ENCODE measurements at regions not wholly inside any gene's neighbourhood (a gene's known extent, or its start where the extent isn't known, plus 50 kb on each side); places are given as distances from the start of the nearest gene placed in this dataset.
A peak's percentile ranks its signal among the peaks of the same experiment; 100 is the strongest.

DNA sequence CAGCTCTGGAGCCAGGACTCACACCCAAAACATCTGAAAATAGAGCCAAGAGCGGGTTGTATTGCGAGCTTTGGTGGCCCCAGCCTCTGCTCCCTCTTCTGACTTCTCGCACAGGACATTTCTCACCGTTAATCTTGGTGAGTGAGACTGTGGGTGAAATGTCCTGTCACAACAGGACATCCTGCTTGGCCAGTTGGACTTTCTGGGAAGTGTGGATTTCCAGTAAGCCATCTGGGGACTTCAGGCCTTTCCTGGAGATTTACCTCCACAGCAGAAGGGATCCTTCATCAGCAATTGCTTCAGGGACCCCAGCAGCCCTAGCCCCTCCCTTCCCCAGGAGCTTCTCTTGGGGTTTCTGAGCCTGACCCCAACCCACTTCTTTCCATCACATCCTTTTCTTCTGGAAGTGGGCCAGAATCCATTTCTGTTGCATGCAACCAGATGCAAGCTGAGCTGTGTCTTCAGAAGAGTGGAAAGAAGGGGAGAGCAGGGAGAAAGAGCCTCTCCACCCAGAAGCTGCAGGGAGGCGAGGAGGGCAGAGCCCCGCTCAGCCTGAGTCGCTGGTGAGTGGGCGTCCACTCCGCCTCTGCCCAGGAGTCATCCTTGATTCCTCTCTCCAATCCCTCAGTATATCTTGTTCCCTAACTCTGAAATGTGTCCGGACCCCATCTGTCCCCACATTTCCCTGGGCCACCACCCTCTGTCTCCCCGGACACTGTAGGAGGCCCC is 50.3 kb upstream of the GADD45G start:
- Mint-ChIP-seq H3K36me3 (no peaks in the 10 kb centered on the region), H3K4me3 (no peak overlapping the region), H3K4me1 (peaks cover 24% of the 10 kb centered on the region), H3K27me3 (peaks cover 29% of the 10 kb centered on the region), H3K27ac (no peak overlapping the region), H3K9me3 (ENCODE audit: low read depth) (no peaks in the 10 kb centered on the region)
- no peak for DNase-seq
- ATAC-seq, result no peak
- CTCF ChIA-PET, result interaction anchor here (1.4 kb wide), 1 partner anchor 127 kb away, joined by 3 read pairs; no protein-coding TSS in a partner anchor

DNA sequence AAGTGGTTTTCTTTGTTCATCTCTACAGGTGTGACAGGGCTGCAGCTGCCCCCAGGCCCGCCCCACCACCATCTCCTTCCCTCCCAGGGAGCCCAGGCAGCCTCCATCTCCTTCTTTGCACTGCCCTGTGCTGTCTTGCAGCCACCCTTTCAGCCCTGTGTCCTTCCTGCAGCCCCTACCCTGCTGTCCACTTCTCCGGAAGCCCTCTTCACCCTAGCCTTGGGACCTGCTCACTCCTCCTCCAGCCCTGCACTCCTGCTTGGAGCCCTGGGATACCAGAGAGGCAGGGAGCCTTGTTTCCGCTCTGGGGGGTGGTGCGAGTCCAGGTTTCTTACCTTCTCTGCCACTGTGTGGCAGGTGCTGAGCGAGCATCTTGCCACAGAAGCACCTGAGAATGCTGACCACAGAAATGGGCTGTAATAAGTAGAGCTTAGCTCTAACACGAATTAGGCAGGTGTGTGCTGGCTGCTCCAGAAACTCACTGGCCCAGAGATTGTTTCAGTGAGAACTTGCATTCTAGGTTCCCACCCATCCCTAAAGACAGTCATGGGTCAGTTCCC is 51.3 kb upstream of the GADD45G start:
- ATAC-seq (no peak), DNase-seq (no peak)
- Mint-ChIP-seq H3K27me3 (peaks cover 24% of the 10 kb centered on the region), H3K27ac (no peak overlapping the region), H3K9me3 (ENCODE audit: low read depth) (no peaks in the 10 kb centered on the region), H3K4me3 (no peak overlapping the region), H3K36me3 (no peaks in the 10 kb centered on the region), H3K4me1 (peaks cover 32% of the 10 kb centered on the region)
- CTCF ChIA-PET, result no interaction called here

DNA sequence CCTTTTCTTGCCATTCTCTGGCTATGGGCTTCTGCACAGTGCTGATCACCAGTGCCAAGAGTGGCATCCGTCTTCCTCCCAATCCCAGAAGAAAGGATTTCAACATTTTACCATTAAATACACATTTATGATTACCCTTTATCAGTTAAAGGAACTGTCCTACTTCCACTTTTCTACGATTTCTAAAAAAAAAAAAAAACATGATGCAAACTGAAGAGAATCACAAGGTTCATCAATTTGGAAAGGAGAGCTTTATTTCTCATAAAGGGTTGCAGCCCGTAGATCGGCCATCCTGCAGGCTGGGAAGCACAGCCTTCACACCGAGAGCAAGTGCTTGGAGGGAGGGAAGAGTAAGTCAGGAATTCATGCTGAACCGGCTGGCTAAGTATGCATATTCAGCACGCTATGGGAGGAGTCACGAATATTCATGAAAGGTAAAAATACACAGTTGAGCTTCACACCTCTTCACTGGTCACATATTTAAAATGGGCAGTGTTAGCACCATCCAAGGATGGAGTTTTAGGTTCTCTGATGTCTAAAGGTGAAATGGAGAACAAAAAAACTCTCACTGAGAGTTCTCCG is 52.5 kb upstream of the SEMA4D start:
- H3K4me3 Mint-ChIP-seq, result no peak overlapping the region
- H3K36me3 Mint-ChIP-seq, result peaks cover 11% of the 10 kb centered on the region
- peaks cover 7% of the 10 kb centered on the region for H3K9me3 Mint-ChIP-seq (ENCODE audit: low read depth)
- ATAC-seq (no peak), DNase-seq (no peak)
- CTCF ChIA-PET, result interaction anchor here (0.7 to 4.8 kb wide), 15 partner anchors 10 to 462 kb away, joined by 3 to 74 read pairs (median 11); partner anchors contain the start of gene SECISBP2
- H3K27me3 Mint-ChIP-seq, result peaks cover 19% of the 10 kb centered on the region
- H3K4me1 Mint-ChIP-seq, result peaks cover 22% of the 10 kb centered on the region
- no peak overlapping the region for H3K27ac Mint-ChIP-seq

DNA sequence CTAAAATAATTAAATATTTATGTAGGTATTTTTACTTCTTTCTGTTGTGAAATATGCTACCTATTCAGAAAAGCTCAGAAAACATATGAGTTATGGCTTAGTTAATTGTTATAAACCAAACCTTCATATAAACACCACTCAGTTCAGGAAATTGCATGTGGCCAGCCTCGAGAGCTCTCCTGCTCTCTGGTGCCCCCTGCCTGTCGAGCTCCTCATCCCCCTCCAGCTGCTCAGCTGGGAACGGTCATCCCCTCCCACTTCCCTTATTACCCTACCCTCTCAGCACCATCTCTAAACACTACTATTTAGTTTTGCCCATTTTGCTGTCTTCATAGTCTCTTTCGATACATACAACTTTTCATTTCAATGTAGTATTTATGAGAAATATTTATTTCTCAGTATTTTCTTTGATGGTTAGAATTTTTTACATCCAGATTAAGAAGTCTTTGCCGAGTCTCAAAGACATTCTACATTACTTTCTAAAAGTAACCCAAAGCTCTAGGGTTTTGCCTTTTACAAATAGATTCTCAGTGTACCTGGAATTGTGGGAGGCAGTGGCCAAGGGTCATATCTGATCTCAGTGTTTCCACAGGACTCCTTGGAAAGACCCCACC is 51.2 kb upstream of the SEMA4D start:
- Mint-ChIP-seq H3K9me3 (ENCODE audit: low read depth) (peaks cover 10% of the 10 kb centered on the region), H3K4me1 (peaks cover 20% of the 10 kb centered on the region), H3K4me3 (no peak overlapping the region), H3K27me3 (peaks cover 19% of the 10 kb centered on the region), H3K27ac (peak overlapping the region; percentile 47), H3K36me3 (peaks cover 16% of the 10 kb centered on the region)
- ATAC-seq (peak; percentile 99), DNase-seq (peak; percentile 89)
- CTCF ChIA-PET, result interaction anchor here (0.6 to 4.8 kb wide), 63 partner anchors 11 to 237 kb away, joined by 3 to 74 read pairs (median 6); partner anchors contain the start of genes SECISBP2 and SEMA4D

DNA sequence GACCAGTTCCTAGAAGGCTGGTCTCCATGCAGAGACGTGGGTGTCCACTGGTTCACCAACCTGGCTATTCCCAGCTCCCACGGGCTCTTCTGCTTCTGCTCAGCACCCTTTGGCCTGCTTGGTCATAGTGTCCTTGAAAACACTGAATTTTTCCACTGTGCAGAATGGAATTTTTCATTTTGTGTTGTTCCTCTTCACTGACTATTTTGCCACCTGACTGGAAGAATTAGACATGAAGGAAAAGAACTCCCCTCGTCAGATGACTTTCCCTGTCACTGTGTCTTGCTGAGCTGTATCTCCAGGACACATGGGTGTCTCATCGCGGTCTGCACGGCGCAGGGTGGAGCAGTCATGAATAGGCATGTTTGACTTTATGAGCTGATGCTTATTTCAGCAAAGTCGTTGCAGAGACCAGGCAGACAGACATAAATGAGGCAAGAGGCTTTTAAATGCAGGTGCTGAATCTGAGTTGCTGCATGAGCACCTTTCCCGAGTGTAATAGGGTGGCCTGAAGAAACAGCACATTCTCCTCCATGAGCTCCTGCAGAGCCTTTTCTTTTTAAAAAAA is 50.2 kb upstream of the SEMA4D start:
- CTCF ChIA-PET, result interaction anchor here (0.7 to 4.8 kb wide), 54 partner anchors 10 to 236 kb away, joined by 3 to 74 read pairs (median 8); partner anchors contain the start of genes SECISBP2 and SEMA4D
- Mint-ChIP-seq H3K27me3 (peaks cover 15% of the 10 kb centered on the region), H3K27ac (peak overlapping the region; percentile 19), H3K36me3 (peaks cover 18% of the 10 kb centered on the region), H3K9me3 (ENCODE audit: low read depth) (peaks cover 10% of the 10 kb centered on the region), H3K4me1 (peaks cover 17% of the 10 kb centered on the region), H3K4me3 (no peak overlapping the region)
- ATAC-seq (no peak), DNase-seq (no peak)

Measured in activated CD8-positive, alpha-beta memory T cell treated with anti-CD3 and anti-CD28 coated beads, Interleukin-2, amount 10 ng/mL, durations not matched to agents 7 days and 5 days (primary cell).